Activated CD8-positive, alpha-beta memory T cell treated with anti-CD3 and anti-CD28 coated beads, Interleukin-2, amount 10 ng/mL, durations not matched to agents 7 days and 5 days (primary cell): ENCODE measurements at regions not wholly inside any gene's neighbourhood (a gene's known extent, or its start where the extent isn't known, plus 50 kb on each side); places are given as distances from the start of the nearest gene placed in this dataset.

Experiments
- ATAC-seq: fragments of 150-1000 bp; cut with Tn5 transposase; one replicate; pipeline ENCODE4 v1.10.0; 2021; ENCODE audit warnings: moderate library complexity
- CTCF ChIA-PET: fragments of 350-600 bp; sonication (Branson Sonifier 250); formaldehyde crosslinking; loops from one replicate; lab custom pipeline; 2021; ENCODE audit warnings: antibody characterized with exemption; lab: Charles Lee
- DNase-seq: peaks from one replicate; pipeline ENCODE4 v3.0.0-alpha.2; 2020
- H3K27ac Mint-ChIP-seq: one replicate; pipeline ENCODE4 v1.8.0; 2021; ENCODE audit warnings: mild to moderate bottlenecking, mixed read lengths
- H3K27me3 Mint-ChIP-seq: one replicate; pipeline ENCODE4 v1.8.0; 2021; ENCODE audit warnings: mixed read lengths
- H3K36me3 Mint-ChIP-seq: one replicate; pipeline ENCODE4 v1.8.0; 2021; ENCODE audit warnings: mild to moderate bottlenecking, mixed read lengths
- H3K4me1 Mint-ChIP-seq: one replicate; pipeline ENCODE4 v1.8.0; 2021; ENCODE audit warnings: mixed read lengths
- H3K4me3 Mint-ChIP-seq: one replicate; pipeline ENCODE4 v1.8.0; 2021; ENCODE audit warnings: mild to moderate bottlenecking, moderate library complexity, mixed read lengths
- H3K9me3 Mint-ChIP-seq: one replicate; pipeline ENCODE4 v1.8.0; 2022; ENCODE audit warnings: low read depth, mixed read lengths

GRCh38 chr6:169905041-169905807, 153.8 kb downstream of the ERMARD start:
- DNase-seq = no peak
- Mint-ChIP-seq H3K27me3 (no peaks in the 10 kb centered on the region), H3K27ac (no peak overlapping the region), H3K9me3 (peaks cover 5% of the 10 kb centered on the region), H3K4me1 (no peaks in the 10 kb centered on the region), H3K36me3 (no peaks in the 10 kb centered on the region), H3K4me3 (no peak overlapping the region)
- no peak for ATAC-seq
- CTCF ChIA-PET = no interaction called here

GRCh38 chr6:169904051-169904922, 152.9 kb downstream of the ERMARD start:
- H3K36me3 Mint-ChIP-seq = no peaks in the 10 kb centered on the region
- no peak overlapping the region for H3K27ac Mint-ChIP-seq
- peaks cover 8% of the 10 kb centered on the region for H3K9me3 Mint-ChIP-seq
- no peaks in the 10 kb centered on the region for H3K27me3 Mint-ChIP-seq
- no peak for ATAC-seq
- CTCF ChIA-PET = no interaction called here
- H3K4me1 Mint-ChIP-seq = no peaks in the 10 kb centered on the region
- DNase-seq = no peak
- H3K4me3 Mint-ChIP-seq = no peak overlapping the region

GRCh38 chr6:169903122-169903521, 151.7 kb downstream of the ERMARD start:
- Mint-ChIP-seq H3K27ac (no peak overlapping the region), H3K4me1 (no peaks in the 10 kb centered on the region), H3K9me3 (peaks cover 13% of the 10 kb centered on the region), H3K4me3 (no peak overlapping the region), H3K27me3 (no peaks in the 10 kb centered on the region), H3K36me3 (no peaks in the 10 kb centered on the region)
- CTCF ChIA-PET = no interaction called here
- DNase-seq (no peak), ATAC-seq (no peak)

- ATAC-seq (no peak), DNase-seq (no peak)
- CTCF ChIA-PET = no interaction called here
- Mint-ChIP-seq H3K36me3 (no peaks in the 10 kb centered on the region), H3K9me3 (peaks cover 13% of the 10 kb centered on the region), H3K27ac (no peak overlapping the region), H3K4me1 (no peaks in the 10 kb centered on the region), H3K27me3 (no peaks in the 10 kb centered on the region), H3K4me3 (no peak overlapping the region)
These were observed 151.2 kb downstream of the ERMARD start for GRCh38 chr6:169902604-169903003.

GRCh38 chr6:169902070-169902469, 150.6 kb downstream of the ERMARD start:
- H3K27ac Mint-ChIP-seq = no peak overlapping the region
- no peaks in the 10 kb centered on the region for H3K4me1 Mint-ChIP-seq
- ATAC-seq (no peak), DNase-seq (no peak)
- H3K9me3 Mint-ChIP-seq = peaks cover 13% of the 10 kb centered on the region
- CTCF ChIA-PET = no interaction called here
- no peaks in the 10 kb centered on the region for H3K36me3 Mint-ChIP-seq
- H3K27me3 Mint-ChIP-seq = no peaks in the 10 kb centered on the region
- no peak overlapping the region for H3K4me3 Mint-ChIP-seq

GRCh38 chr6:169899481-169900145, 148.2 kb downstream of the ERMARD start:
- CTCF ChIA-PET = no interaction called here
- ATAC-seq (no peak), DNase-seq (no peak)
- Mint-ChIP-seq H3K9me3 (peaks cover 13% of the 10 kb centered on the region), H3K4me3 (no peak overlapping the region), H3K27me3 (no peaks in the 10 kb centered on the region), H3K27ac (no peak overlapping the region), H3K4me1 (no peaks in the 10 kb centered on the region), H3K36me3 (no peaks in the 10 kb centered on the region)

GRCh38 chr6:169898788-169899480, 147.5 kb downstream of the ERMARD start:
- H3K9me3 Mint-ChIP-seq = peaks cover 13% of the 10 kb centered on the region
- DNase-seq (no peak), ATAC-seq (no peak)
- H3K27ac Mint-ChIP-seq = no peak overlapping the region
- no peaks in the 10 kb centered on the region for H3K4me1 Mint-ChIP-seq
- H3K36me3 Mint-ChIP-seq = no peaks in the 10 kb centered on the region
- CTCF ChIA-PET = no interaction called here
- no peak overlapping the region for H3K4me3 Mint-ChIP-seq
- H3K27me3 Mint-ChIP-seq = no peaks in the 10 kb centered on the region

- H3K4me1 Mint-ChIP-seq = no peaks in the 10 kb centered on the region
- H3K9me3 Mint-ChIP-seq = peaks cover 16% of the 10 kb centered on the region
- H3K27me3 Mint-ChIP-seq = no peaks in the 10 kb centered on the region
- CTCF ChIA-PET = no interaction called here
- no peak for DNase-seq
- no peak overlapping the region for H3K4me3 Mint-ChIP-seq
- H3K36me3 Mint-ChIP-seq = no peaks in the 10 kb centered on the region
- ATAC-seq = no peak
- H3K27ac Mint-ChIP-seq = no peak overlapping the region
These were observed 146.4 kb downstream of the ERMARD start for GRCh38 chr6:169897601-169898358.

GRCh38 chr6:169896826-169897456, 145.5 kb downstream of the ERMARD start:
- CTCF ChIA-PET = no interaction called here

GRCh38 chr6:169895926-169896761, 144.7 kb downstream of the ERMARD start:
- no peak for ATAC-seq
- peaks cover 12% of the 10 kb centered on the region for H3K9me3 Mint-ChIP-seq
- CTCF ChIA-PET = no interaction called here

More at GRCh38 chr6:169896826-169897456, 145.5 kb downstream of the ERMARD start:
- Mint-ChIP-seq H3K4me1 (no peaks in the 10 kb centered on the region), H3K4me3 (no peak overlapping the region), H3K36me3 (no peaks in the 10 kb centered on the region), H3K9me3 (peaks cover 16% of the 10 kb centered on the region), H3K27me3 (no peaks in the 10 kb centered on the region), H3K27ac (no peak overlapping the region)
- no peak for DNase-seq
- ATAC-seq = no peak

GRCh38 chr6:169895000-169895759, 143.8 kb downstream of the ERMARD start:
- H3K27ac Mint-ChIP-seq = no peak overlapping the region
- DNase-seq (no peak), ATAC-seq (no peak)
- H3K27me3 Mint-ChIP-seq = no peaks in the 10 kb centered on the region
- H3K36me3 Mint-ChIP-seq = no peaks in the 10 kb centered on the region
- H3K4me1 Mint-ChIP-seq = no peaks in the 10 kb centered on the region
- H3K9me3 Mint-ChIP-seq = peaks cover 15% of the 10 kb centered on the region
- CTCF ChIA-PET = no interaction called here
- H3K4me3 Mint-ChIP-seq = no peak overlapping the region

More at GRCh38 chr6:169895926-169896761, 144.7 kb downstream of the ERMARD start:
- no peaks in the 10 kb centered on the region for H3K4me1 Mint-ChIP-seq
- H3K27ac Mint-ChIP-seq = no peak overlapping the region
- H3K4me3 Mint-ChIP-seq = no peak overlapping the region
- no peaks in the 10 kb centered on the region for H3K27me3 Mint-ChIP-seq
- no peak for DNase-seq
- no peaks in the 10 kb centered on the region for H3K36me3 Mint-ChIP-seq
